Activated CD4-positive, alpha-beta T cell treated with anti-CD3 and anti-CD28 coated beads, Interleukin-2, Interleukin-6, amounts not matched to agents 100 ng/mL and 50 ng/mL, durations not matched to agents 16 hours and 8 hours (primary cell): ENCODE measurements at regions not wholly inside any gene's neighbourhood (a gene's known extent, or its start where the extent isn't known, plus 50 kb on each side); places are given as distances from the start of the nearest gene placed in this dataset.

ENCODE experiments used
- DNase-seq: peaks from one replicate; pipeline ENCODE4 v3.0.0-alpha.2; 2020

DNA sequence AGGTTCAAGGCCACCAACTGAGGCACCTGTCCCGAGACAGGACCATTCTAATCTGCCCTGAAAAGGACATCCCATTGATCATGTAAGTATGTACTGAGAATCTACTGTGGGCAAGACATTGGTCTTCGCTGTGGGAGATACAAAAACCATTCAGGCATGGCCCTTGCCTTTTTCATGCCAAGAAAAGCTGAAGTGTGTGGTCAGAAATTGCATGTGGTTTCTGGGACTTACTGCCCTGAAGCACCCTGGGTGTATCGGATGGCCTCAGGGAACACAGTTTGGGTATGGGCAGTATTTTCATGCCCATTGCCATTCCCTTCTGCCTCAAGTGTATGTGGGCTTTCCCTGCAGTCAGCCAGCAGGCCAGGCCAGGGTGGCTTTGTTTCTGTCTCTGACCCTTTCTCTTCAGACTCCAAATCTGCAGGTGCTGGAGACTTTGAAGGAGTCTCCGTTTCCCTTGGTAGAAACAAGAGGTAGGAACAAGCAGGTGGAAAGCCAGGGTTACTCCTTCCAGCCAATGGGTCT lies 285.7 kb downstream of the ZEB1 start:
- DNase-seq: no peak

DNA sequence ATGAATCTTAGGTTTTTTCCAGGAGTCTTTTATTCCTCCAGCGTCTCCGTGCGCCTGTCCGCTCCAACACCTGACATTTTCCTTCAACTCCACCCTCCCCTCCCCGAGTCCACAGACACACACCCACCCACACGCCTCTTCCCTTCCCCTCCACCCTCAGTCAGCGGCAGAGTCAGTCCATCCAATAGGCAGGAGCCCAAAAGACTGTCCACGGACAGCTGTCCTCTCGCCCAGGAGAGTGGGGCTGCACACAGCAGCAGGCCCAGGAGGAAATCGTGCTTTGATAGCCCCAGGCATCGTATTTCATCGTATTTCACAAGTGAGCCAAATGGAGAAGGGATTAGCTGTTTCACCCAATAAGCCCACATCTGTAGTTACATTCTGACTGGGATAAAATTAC lies 285.1 kb downstream of the ZEB1 start:
- DNase-seq: no peak

- DNase-seq: peak; percentile 95
Observed at GRCh38 chr10:31603235-31604087, 284.4 kb downstream of the ZEB1 start.

DNA sequence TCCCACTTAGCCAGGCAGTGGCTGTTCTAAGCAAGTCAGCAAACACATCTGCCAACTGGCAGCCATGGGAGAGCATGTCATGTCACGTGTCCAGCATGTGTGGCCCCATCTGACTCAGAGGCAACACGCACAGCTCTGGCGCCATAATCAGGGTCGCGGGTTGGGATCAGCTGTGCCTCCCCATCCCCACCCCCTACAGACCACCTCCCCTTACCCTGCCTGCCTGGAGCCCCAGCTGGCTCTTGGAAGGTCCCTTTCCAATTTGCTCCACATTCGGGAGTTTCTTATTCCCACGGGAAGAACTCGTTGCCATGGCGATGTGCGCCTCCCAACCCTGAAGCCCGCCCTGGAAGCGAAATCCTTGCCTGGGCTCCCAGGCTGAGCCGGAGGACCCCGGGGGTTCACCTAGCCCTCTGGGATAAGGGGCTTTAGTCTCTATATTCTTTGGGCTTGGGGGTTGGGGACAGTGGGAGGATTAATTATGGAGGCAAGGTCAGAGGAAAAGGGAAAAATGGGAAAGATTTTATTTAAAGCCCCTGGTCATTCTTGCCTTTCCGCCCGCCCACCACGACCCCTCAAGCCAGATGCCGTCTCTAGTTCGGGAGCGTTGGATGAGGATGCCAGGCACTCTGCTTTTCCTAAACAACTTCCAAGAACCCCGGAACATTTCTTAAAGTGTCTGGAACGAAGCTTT lies 283.7 kb downstream of the ZEB1 start:
- no peak for DNase-seq

DNA sequence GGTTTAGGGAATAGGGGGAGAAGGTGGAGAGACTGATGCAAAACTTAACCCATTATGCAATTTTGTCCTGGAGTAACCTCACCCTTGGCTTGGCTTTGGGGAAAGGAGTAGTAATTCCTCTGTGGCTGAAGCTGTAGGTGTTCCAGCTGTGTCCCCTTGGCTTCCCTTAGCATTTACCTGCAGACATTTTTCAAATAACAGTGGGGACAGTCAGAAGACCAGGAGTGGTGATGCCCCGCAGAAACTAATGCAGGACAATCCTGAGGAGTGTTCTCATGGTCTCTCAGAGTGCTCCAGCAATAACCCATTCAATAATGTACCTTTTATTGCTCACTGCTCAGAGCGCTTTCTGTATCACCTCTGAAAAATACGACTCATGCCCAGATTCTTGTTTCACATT lies 282.1 kb downstream of the ZEB1 start:
- no peak for DNase-seq

DNA sequence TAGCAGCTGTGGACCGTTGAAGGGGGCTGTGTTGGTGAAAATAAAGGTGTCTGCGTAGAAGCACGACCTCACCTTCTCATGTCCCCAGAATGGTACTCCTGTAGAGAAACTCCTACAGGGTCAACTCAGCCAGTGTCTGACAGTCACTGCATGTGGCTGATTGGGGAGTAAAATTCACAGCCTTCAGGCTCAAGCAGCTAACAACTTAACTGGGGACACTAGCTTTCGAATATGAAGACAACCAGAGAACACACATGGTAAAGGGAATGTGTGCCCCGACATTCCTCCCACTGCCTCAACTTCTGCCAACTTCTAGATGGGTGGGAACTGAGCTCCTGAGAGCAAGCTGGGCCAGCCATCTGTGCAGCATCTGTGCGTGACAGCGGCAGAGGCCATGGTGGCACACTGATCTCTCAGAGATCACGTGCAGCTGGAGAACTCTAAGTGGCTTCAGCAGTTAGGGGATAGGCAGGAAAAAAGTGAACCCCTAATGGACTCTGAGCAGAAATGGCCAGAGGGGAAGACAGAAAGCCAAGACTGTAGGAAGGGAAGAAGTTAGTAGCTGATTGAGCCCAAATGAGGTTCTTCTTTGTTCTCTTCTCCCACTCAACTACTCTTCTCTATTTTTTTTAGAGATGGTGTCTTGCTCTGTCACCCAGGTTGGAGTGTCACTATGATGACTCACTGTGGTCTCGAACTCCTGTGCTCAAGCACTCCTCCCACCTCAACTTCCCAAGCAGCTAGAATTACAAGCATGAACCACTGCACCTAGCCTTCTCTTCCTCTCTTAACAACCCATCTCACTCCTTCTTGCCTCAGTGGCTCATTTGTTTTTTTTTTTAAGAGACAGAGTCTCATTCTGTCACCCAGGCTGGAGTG lies 280.8 kb downstream of the ZEB1 start:
- DNase-seq: no peak

DNA sequence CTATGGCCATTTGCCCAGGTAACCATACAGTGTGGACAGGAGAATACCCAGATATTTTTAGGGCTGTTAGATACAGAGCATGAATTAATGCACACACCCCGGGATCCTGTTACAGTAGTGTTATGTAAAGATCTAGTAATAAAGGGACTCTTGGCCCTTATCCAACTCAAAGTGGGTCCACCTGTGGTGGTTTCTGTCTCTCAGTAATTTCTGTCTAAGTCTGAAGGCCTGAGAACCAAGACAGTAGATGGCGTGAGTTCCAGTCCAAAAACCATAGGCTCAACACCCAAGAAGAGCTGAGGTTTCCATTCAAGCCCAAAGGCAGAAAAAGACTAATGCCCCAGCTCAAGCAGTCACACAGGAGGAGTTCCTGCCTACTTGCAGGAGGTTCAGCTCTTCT lies 277.7 kb downstream of the ZEB1 start:
- no peak for DNase-seq

DNA sequence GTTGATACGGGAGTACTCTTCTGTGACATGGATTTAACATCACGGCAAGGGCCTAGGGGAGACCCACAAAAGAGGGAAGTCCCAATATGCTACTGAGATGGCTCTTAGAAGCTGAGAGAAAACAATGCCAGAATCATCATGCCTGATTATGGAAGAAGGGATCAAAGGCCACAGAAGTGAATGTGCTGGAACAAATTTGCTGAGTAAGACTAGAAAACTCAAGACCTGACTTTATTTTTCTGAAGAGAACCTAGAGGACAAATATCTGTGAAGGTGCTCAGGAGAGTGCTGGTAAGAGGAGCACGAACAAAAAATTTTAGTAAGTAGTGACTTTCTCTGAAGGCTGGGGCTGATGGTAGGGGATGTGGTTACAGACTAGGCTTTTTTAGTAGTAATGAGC lies 277.0 kb downstream of the ZEB1 start:
- no peak for DNase-seq

DNA sequence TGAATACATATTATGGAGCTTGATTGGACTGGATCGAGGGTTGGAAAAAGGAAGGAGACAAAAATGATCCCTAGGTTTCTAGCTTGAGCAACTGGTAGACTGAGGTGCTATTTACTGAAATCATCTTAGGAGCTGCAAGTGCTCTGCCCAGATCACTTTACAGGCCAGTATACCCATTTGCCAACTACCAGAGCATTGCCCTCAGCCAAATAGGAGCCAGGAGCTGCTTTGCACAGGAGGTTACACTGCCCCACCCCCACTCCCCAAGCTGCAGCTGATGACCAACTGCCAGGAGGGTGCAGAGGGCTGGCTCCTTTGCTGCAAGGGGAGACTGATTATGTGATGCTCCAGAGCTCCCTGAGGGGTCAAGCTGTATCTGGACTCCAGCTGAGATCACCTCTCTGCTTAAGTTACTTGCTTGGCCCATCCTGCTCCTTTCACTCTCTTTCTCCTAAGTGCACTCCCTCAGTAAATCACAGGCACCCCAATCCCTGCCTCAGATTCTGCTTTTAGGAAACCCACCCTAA lies 275.4 kb downstream of the ZEB1 start:
- no peak for DNase-seq

DNA sequence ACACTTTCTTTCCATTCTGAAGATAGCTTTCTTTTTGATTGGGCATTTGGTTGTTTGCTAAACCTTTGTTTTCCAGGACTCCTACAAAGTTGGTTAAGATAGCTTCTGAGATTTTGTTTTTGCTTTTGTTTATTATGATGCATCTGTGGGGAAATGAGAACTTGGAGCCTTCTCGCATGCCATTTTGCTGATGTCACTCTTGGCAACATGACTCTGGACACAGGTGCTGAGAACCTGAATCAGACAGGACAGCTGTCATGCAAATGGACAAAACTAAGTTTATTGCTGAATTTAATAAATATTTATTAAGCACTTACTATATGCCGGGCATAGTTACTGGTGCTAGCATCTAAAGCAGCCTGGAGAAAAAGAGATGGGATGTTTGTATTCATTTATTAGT lies 274.1 kb downstream of the ZEB1 start:
- DNase-seq: no peak

- no peak for DNase-seq
Observed at GRCh38 chr10:31591569-31591968, 272.6 kb downstream of the ZEB1 start.

DNA sequence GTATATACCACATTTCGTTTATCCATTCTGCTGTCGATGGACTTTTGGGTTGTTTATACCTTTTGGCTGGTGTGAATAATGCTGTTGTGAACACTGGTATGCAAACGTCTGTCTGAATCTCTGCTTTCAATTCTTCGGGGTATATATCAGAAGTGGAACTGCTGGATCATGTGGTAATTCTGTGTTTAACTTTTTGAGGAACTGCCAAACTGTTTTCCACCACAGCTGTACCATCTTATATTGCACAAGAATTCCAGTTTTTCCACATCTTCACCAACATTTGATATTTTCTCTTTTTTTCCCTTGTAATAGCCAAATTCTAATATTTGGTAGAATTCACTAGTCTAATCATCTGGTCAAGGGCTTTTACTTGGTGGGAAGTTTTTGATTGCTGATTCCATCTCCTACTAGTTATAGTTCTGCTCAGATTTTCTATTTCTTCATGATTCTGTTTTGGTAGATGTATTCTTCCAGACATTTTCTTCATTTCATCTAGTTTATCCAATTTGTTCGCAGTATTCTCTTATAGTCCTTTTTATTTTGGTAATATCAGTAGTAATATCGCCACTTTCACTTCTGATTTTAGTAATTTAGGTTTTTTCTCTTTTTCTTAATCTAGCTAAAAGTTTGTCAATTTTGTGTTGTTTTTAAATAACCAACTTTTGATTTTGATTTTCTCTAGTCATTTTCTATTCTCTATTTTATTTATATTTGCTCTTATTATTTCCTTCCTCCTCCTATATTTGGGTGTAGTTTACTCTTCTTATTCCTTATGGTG lies 271.2 kb downstream of the ZEB1 start:
- DNase-seq: no peak

- no peak for DNase-seq
Observed at GRCh38 chr10:31587691-31588090, 268.7 kb downstream of the ZEB1 start.

DNA sequence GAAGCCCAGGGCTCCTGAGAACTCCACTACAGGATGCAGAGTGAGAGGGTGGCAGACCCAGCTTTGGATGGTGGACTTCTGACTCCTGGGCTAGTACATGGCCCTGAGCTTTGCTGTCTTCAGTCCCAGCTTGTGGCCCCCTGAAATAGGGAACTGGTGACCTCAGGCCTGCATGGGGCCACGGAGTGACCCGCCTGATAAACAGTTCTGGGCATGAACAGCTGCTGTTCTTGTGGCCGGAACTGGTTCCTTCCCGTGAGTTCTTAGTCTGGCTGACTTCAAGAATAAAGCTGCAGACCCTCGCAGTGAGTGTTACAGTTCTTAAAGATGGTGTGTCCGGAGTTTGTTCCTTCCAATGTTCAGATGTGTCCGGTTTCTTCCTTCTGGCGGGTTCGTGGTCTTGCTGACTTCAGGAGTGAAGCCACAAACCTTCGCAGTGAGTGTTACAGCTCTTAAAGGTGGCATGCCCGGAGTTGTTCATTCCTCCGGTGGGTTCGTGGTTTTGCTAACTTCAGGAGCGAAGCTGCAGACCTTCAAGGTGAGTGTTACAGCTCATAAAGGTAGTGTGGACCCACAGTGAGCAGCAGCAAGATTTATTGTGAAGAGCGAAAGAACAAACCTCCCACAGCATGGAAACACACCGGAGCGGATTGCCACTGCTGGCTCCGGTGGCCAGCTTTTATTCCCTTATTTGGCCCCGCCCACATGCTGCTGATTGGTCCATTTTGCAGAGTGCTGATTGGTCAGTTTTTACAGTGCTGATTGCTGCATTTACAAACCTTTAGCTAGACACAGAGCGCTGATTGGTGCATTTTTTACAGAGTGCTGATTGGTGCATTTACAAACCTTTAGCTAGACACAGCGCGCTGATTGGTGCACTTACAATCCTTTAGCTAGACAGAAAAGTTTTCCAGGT lies 268.0 kb downstream of the ZEB1 start:
- DNase-seq: no peak

GRCh38 chr10:31584876-31585275 lies 265.9 kb downstream of the ZEB1 start:
- no peak for DNase-seq

GRCh38 chr10:31584098-31584631 lies 265.1 kb downstream of the ZEB1 start:
- DNase-seq: no peak

GRCh38 chr10:31583293-31583692 lies 264.3 kb downstream of the ZEB1 start:
- no peak for DNase-seq

GRCh38 chr10:31582365-31583052 lies 263.5 kb downstream of the ZEB1 start:
- DNase-seq: no peak

- DNase-seq: peak; percentile 12
Observed at GRCh38 chr10:31581741-31582323, 262.8 kb downstream of the ZEB1 start.

- no peak for DNase-seq
Observed at GRCh38 chr10:31580646-31581045, 261.6 kb downstream of the ZEB1 start.
